Left ventricle myocardium inferior (tissue), 1 donor: ENCODE measurements at regions not wholly inside any gene's neighbourhood (a gene's known extent, or its start where the extent isn't known, plus 50 kb on each side); places are given as distances from the start of the nearest gene placed in this dataset.

Experiments
- DNase-seq: peaks from one replicate; pipeline ENCODE4 v3.0.0-alpha.2; 2020
- H3K27ac ChIP-seq: fragments of 200-600 bp; replicated peaks from 2 replicates; pipeline ENCODE4 v1.8.0; 2021
- H3K27me3 ChIP-seq: fragments of 200-600 bp; 2 replicates; pipeline ENCODE4 v1.8.0; 2021; ENCODE audit warnings: low read depth
- H3K36me3 ChIP-seq: fragments of 200-600 bp; 2 replicates; pipeline ENCODE4 v1.8.0; 2021
- H3K4me1 ChIP-seq: fragments of 200-600 bp; 2 replicates; pipeline ENCODE4 v1.8.0; 2021
- H3K4me3 ChIP-seq: fragments of 200-600 bp; 2 replicates; pipeline ENCODE4 v1.8.0; 2021; ENCODE audit warnings: mild to moderate bottlenecking, moderate library complexity
- H3K9me3 ChIP-seq: fragments of 200-600 bp; replicated peaks from 2 replicates; pipeline ENCODE4 v1.8.0; 2021
- intact Hi-C: fragments of 100-400 bp; cut with micrococcal nuclease; formaldehyde crosslinking; loops from one replicate; pipeline ENCODE4 v1.11.0; 2022
- TF ChIP-seq, protein P1 (sequence below): fragments of 200-600 bp; IDR thresholded peaks from 2 replicates; pipeline ENCODE4 v1.8.0; 2021; ENCODE audit warnings: antibody characterized with exemption, mild to moderate bottlenecking, borderline replicate concordance
- donor health status: DM: no; HTN: yes; CAD: no; lungs with severe emphysema.

- Histone ChIP-seq H3K27me3 (no peaks in the 10 kb centered on the region), H3K4me3 (no peak overlapping the region), H3K9me3 (no peaks in the 10 kb centered on the region), H3K36me3 (no peaks in the 10 kb centered on the region), H3K4me1 (peaks cover 12% of the 10 kb centered on the region), H3K27ac (no peak overlapping the region)
- no peak for DNase-seq
- intact Hi-C loops = loop anchor here (10.0 kb wide), 1 partner anchor 299 kb away; no protein-coding TSS in a partner anchor
- TF ChIP-seq, protein P1, sequence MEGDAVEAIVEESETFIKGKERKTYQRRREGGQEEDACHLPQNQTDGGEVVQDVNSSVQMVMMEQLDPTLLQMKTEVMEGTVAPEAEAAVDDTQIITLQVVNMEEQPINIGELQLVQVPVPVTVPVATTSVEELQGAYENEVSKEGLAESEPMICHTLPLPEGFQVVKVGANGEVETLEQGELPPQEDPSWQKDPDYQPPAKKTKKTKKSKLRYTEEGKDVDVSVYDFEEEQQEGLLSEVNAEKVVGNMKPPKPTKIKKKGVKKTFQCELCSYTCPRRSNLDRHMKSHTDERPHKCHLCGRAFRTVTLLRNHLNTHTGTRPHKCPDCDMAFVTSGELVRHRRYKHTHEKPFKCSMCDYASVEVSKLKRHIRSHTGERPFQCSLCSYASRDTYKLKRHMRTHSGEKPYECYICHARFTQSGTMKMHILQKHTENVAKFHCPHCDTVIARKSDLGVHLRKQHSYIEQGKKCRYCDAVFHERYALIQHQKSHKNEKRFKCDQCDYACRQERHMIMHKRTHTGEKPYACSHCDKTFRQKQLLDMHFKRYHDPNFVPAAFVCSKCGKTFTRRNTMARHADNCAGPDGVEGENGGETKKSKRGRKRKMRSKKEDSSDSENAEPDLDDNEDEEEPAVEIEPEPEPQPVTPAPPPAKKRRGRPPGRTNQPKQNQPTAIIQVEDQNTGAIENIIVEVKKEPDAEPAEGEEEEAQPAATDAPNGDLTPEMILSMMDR = no peak
Observed at GRCh38 chr2:56013475-56013874, 89.9 kb upstream of the EFEMP1 start.

DNA sequence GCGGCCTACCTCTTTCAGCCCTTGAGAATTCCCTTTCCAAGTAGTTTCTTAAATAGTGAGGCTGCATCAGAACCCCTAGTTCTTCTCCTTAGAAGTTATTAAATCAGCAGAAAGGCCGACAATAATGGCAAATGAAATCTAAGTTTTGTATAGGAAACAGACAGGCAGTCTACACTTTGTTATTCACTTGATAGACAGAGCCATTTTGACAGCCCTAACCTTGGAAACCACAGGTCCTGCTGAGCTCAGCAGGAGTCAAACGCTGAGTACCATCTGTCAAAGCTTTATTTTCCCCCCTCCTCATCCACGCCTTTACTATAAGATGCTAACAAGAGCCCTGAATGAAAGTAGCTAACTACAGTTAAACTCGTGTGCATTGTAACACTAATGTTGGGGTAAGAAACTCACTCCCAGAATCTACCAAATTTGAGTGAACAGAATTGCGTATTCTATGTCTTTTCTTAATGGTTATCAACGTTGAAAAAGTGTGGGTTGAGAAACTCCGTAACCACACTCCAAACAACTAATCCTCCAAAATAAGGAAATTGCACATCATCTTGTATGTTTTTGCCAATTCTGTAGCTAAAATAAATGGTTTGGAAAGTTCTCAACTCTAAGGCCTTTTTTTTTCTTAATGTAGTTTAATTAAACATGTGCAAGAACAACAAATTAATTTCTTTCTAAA, 90.6 kb upstream of the EFEMP1 start:
- TF ChIP-seq, protein P1 = no peak
- Histone ChIP-seq H3K27ac (peak overlapping the region; percentile 4), H3K36me3 (no peaks in the 10 kb centered on the region), H3K4me3 (no peak overlapping the region), H3K27me3 (no peaks in the 10 kb centered on the region), H3K4me1 (peaks cover 5% of the 10 kb centered on the region), H3K9me3 (no peaks in the 10 kb centered on the region)
- intact Hi-C loops = loop anchor here (10.0 kb wide), 1 partner anchor 299 kb away; no protein-coding TSS in a partner anchor
- no peak for DNase-seq

DNA sequence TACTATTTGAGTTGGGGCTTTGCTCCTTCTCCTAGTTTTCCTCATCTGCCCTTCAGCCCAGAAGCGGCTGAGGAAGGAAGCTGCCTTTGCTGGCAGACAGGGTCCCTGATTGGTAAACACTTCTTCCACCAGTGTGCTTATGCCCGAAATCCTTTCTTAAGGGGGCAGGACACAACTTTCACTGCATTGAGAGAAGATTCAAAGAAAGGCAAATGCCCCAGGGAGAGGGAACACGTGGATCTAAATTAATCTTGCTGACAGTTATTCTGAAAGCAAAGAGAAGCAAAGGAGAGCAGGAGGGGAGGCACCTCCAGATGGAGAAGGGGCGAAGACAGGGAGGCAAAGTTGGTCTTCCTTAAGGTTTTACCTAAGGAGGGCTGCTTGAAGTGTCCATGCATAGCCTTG, 92.1 kb upstream of the EFEMP1 start:
- Histone ChIP-seq H3K4me1 (no peaks in the 10 kb centered on the region), H3K9me3 (no peaks in the 10 kb centered on the region), H3K4me3 (no peak overlapping the region), H3K27me3 (peaks cover 8% of the 10 kb centered on the region), H3K27ac (no peak overlapping the region), H3K36me3 (no peaks in the 10 kb centered on the region)
- intact Hi-C loops = loop anchor here (10.0 kb wide), 1 partner anchor 301 kb away; no protein-coding TSS in a partner anchor
- no peak for DNase-seq
- TF ChIP-seq, protein P1 = no peak

- TF ChIP-seq, protein P1 = no peak
- Histone ChIP-seq H3K27me3 (peaks cover 8% of the 10 kb centered on the region), H3K4me3 (no peak overlapping the region), H3K4me1 (no peaks in the 10 kb centered on the region), H3K36me3 (no peaks in the 10 kb centered on the region), H3K27ac (no peak overlapping the region), H3K9me3 (no peaks in the 10 kb centered on the region)
- no peak for DNase-seq
- intact Hi-C loops = loop anchor here (10.0 kb wide), 1 partner anchor 303 kb away; no protein-coding TSS in a partner anchor
Observed at GRCh38 chr2:56017784-56018183, 94.2 kb upstream of the EFEMP1 start.

DNA sequence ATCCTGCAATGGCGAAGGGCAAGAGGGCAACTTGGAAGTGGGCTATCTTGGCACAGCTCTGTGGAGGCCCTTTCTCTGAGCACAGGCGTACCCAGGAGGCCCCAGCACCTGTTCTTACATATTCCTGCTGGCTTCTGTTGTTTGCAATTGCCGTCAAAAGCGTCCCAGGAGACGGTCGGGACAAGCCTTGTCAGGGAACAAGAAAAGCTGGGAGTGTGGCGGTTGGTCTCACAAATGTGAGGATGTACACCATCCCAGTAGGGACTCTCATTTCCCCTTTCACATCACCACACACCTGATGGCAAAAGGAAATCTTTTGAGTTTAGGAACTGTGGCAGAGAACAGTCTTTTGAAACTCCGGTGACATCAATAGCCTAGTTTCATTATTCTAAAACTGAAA, 94.7 kb upstream of the EFEMP1 start:
- intact Hi-C loops = loop anchor here (10.0 kb wide), 1 partner anchor 303 kb away; no protein-coding TSS in a partner anchor
- Histone ChIP-seq H3K27ac (no peak overlapping the region), H3K4me1 (no peaks in the 10 kb centered on the region)

More for the DNA sequence above, 94.7 kb upstream of the EFEMP1 start:
- H3K27me3 ChIP-seq = peaks cover 8% of the 10 kb centered on the region
- TF ChIP-seq, protein P1 = no peak
- H3K36me3 ChIP-seq = no peaks in the 10 kb centered on the region
- no peak for DNase-seq
- H3K9me3 ChIP-seq = no peaks in the 10 kb centered on the region
- H3K4me3 ChIP-seq = no peak overlapping the region
